Peyer's patch (tissue), 4 donors: ENCODE measurements at regions not wholly inside any gene's neighbourhood (a gene's known extent, or its start where the extent isn't known, plus 50 kb on each side); places are given as distances from the start of the nearest gene placed in this dataset.

Experiments used
- POLR2A ChIP-seq, 2 donors: fragments of 450-650 bp; IDR thresholded peaks; one replicate each; pipeline ENCODE4 v1.5.1; 2017; ENCODE audit warnings: antibody characterized with exemption in 2 of 2, mild to moderate bottlenecking in 2 of 2, moderate library complexity in 2 of 2
- TF ChIP-seq, protein P1 (sequence below), 6 experiments: fragments of 450-650 bp in 4 of 6; fragments of 200-600 bp in 2 of 6; sonication (generic) in 1 of 6; IDR thresholded peaks; one replicate each; pipeline ENCODE4 v1.5.1; 2017 to 2019; ENCODE audit warnings: antibody characterized with exemption in 6 of 6, mild to moderate bottlenecking in 3 of 6, moderate library complexity in 1 of 6

DNA sequence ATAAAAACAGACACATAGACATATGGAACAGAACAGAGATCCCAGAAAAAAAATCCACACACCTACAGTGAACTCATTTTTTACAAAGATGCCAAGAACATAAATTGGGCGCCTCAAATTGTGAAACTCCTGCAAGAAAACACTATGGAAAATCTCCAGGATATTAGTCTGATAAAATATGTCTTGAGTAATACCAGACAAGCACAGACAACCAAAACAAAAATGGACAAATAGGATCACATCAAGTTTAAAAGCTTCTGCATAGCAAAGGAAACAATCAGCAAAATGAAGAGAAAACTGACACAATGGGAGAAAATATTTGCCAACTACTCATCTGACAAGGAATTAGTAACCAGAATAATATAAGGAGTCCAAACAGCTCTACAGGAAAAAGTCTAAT, 337.3 kb upstream of the DIPK2B start:
- TF ChIP-seq, protein P1, sequence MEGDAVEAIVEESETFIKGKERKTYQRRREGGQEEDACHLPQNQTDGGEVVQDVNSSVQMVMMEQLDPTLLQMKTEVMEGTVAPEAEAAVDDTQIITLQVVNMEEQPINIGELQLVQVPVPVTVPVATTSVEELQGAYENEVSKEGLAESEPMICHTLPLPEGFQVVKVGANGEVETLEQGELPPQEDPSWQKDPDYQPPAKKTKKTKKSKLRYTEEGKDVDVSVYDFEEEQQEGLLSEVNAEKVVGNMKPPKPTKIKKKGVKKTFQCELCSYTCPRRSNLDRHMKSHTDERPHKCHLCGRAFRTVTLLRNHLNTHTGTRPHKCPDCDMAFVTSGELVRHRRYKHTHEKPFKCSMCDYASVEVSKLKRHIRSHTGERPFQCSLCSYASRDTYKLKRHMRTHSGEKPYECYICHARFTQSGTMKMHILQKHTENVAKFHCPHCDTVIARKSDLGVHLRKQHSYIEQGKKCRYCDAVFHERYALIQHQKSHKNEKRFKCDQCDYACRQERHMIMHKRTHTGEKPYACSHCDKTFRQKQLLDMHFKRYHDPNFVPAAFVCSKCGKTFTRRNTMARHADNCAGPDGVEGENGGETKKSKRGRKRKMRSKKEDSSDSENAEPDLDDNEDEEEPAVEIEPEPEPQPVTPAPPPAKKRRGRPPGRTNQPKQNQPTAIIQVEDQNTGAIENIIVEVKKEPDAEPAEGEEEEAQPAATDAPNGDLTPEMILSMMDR (IDR thresholded peaks at IDR 0.05) = no peak
- TF ChIP-seq POLR2A (IDR thresholded peaks at IDR 0.05) = no peak
